ENCODE measurements at regions not wholly inside any gene's neighbourhood (a gene's known extent, or its start where the extent isn't known, plus 50 kb on each side); places are given as distances from the start of the nearest gene placed in this dataset.
A peak's percentile ranks its signal among the peaks of the same experiment; 100 is the strongest.

DNA sequence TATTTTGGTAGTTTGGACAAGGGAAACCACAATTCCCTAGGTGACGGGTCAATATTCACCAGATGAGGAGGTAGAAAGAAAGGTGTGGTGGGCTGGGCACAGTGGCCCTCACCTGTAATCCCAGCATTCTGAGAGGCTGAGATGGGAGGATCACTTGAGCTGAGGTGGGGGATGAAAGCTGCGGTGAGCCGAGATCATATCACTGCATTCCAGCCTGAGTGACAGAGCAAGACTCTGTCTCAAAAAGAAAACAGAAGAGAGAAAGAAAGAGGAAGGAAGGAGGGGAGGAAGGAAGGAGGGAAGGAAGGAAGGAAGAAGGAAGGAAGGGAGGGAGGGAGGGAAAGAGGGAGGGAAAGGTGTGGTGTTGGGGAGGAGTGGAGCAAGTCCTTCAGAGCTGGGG is 56.1 kb upstream of the RNF7 start:
- Histone ChIP-seq H3K4me2 (ENCODE audit: low read length) (no peak overlapping the region), H4K8ac (ENCODE audit: low read depth, low read length) (no peak overlapping the region), H3K27me3 (ENCODE audit: insufficient read depth, low read length) (no peaks in the 10 kb centered on the region), H2AFZ (ENCODE audit: insufficient read depth, low read length, poor library complexity) (no peak overlapping the region), H4K12ac (ENCODE audit: low read depth, low read length) (no peak overlapping the region), H3K4me3 (ENCODE audit: low read depth, low read length) (no peak overlapping the region), H3K23ac (ENCODE audit: low read length) (no peak overlapping the region), H3K27ac (ENCODE audit: low read depth, low read length) (no peak overlapping the region), H3K4ac (ENCODE audit: low read depth, low read length) (no peak overlapping the region), H2BK12ac (ENCODE audit: low read length) (no peak overlapping the region), H3K4me1 (ENCODE audit: control insufficient read depth in 1 of 2, insufficient read depth in 2 of 2, low read length in 2 of 2) (peaks cover 2 to 5% of the 10 kb centered on the region in 2 experiments), H3K79me2 (ENCODE audit: control insufficient read depth, insufficient read depth, low read length, poor library complexity) (no peaks in the 10 kb centered on the region), H3K36me3 (ENCODE audit: control insufficient read depth in 1 of 2, insufficient read depth in 2 of 2, low read length in 2 of 2) (no peaks in the 10 kb centered on the region), H3K18ac (ENCODE audit: low read length) (no peak overlapping the region), H3K79me1 (ENCODE audit: low read length) (no peaks in the 10 kb centered on the region), H3K9ac (ENCODE audit: low read length) (no peak overlapping the region), H2AK5ac (ENCODE audit: low read length) (no peak overlapping the region), H2BK120ac (ENCODE audit: insufficient read depth, low read length, poor library complexity) (no peak overlapping the region), H2BK5ac (ENCODE audit: low read depth, low read length, poor library complexity) (no peak overlapping the region), H3K9me3 (ENCODE audit: insufficient read depth, low read depth, low read length) (peaks cover 1% of the 10 kb centered on the region), H3K14ac (ENCODE audit: low read length) (no peak overlapping the region), H4K91ac (ENCODE audit: low read depth, low read length) (no peak overlapping the region)
- WGBS (ENCODE audit: extremely low coverage, insufficient coverage, insufficient read length): no CpG with 5 or more reads among the region's 3 CpGs
- DNase-seq: no peak

DNA sequence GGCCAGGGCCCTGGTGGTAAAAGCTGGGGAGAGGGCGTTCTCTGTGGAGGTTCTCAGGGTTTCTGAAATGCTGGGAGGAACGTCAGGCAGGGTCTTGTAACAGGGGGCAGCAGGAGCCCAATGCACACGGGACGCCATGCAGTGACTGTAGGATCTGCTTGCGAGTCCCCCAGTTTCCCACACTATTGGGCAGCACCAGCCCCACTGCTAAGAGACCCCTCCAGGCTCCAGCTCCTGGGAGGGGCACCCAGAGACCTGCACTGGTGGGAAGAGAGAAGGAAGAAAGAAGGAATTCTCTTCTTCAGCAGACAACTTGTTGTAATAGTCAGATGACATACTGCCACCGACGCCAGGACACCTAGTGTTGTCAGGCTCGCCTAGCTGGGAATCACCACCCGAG is 55.2 kb upstream of the RNF7 start:
- DNase-seq: no peak
- H3K4me3 ChIP-seq (ENCODE audit: low read depth, low read length): no peak overlapping the region
- H3K27me3 ChIP-seq (ENCODE audit: insufficient read depth, low read length): no peaks in the 10 kb centered on the region
- H4K12ac ChIP-seq (ENCODE audit: low read depth, low read length): no peak overlapping the region
- H4K8ac ChIP-seq (ENCODE audit: low read depth, low read length): no peak overlapping the region
- H3K36me3 ChIP-seq (ENCODE audit: control insufficient read depth in 1 of 2, insufficient read depth in 2 of 2, low read length in 2 of 2): no peaks in the 10 kb centered on the region
- WGBS (ENCODE audit: extremely low coverage, insufficient coverage, insufficient read length): no CpG with 5 or more reads among the region's 9 CpGs
- no peak overlapping the region for H3K18ac ChIP-seq (ENCODE audit: low read length)
- H3K23ac ChIP-seq (ENCODE audit: low read length): no peak overlapping the region
- H3K9ac ChIP-seq (ENCODE audit: low read length): no peak overlapping the region
- no peaks in the 10 kb centered on the region for H3K79me2 ChIP-seq (ENCODE audit: control insufficient read depth, insufficient read depth, low read length, poor library complexity)
- H2BK5ac ChIP-seq (ENCODE audit: low read depth, low read length, poor library complexity): no peak overlapping the region
- no peak overlapping the region for H2AFZ ChIP-seq (ENCODE audit: insufficient read depth, low read length, poor library complexity)
- H3K4ac ChIP-seq (ENCODE audit: low read depth, low read length): no peak overlapping the region
- H2BK120ac ChIP-seq (ENCODE audit: insufficient read depth, low read length, poor library complexity): no peak overlapping the region
- peaks cover 2 to 5% of the 10 kb centered on the region in 2 experiments for H3K4me1 ChIP-seq (ENCODE audit: control insufficient read depth in 1 of 2, insufficient read depth in 2 of 2, low read length in 2 of 2)
- H2AK5ac ChIP-seq (ENCODE audit: low read length): no peak overlapping the region
- H2BK12ac ChIP-seq (ENCODE audit: low read length): no peak overlapping the region
- H3K4me2 ChIP-seq (ENCODE audit: low read length): no peak overlapping the region
- no peak overlapping the region for H4K91ac ChIP-seq (ENCODE audit: low read depth, low read length)
- H3K14ac ChIP-seq (ENCODE audit: low read length): no peak overlapping the region
- H3K27ac ChIP-seq (ENCODE audit: low read depth, low read length): no peak overlapping the region
- no peaks in the 10 kb centered on the region for H3K79me1 ChIP-seq (ENCODE audit: low read length)
- H3K9me3 ChIP-seq (ENCODE audit: insufficient read depth, low read depth, low read length): peaks cover 1% of the 10 kb centered on the region

DNA sequence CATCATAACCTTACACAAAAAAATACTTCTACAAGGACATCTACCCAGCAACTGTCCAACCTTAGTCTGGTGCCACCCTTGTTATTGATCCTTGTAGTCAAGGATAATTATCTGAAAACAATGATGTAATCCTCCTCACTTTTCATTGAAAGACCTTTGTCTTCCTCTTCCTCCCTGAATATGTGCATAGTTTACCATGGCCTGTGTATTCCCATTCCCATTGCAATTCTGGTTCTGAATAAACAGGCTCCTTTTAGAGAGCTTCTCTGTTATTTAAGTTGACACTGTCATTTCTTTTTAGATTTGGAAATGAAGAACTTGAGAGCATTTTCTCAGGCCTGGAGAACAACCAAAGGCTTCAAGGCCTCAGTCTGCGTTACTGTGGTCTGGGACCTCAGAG is 53.3 kb upstream of the RNF7 start:
- WGBS (ENCODE audit: extremely low coverage, insufficient coverage, insufficient read length): no CpG with 5 or more reads among the region's 1 CpG
- Histone ChIP-seq H2BK120ac (ENCODE audit: insufficient read depth, low read length, poor library complexity) (no peak overlapping the region), H3K27me3 (ENCODE audit: insufficient read depth, low read length) (no peaks in the 10 kb centered on the region), H3K27ac (ENCODE audit: low read depth, low read length) (no peak overlapping the region), H3K18ac (ENCODE audit: low read length) (no peak overlapping the region), H3K9me3 (ENCODE audit: insufficient read depth, low read depth, low read length) (peaks cover 1% of the 10 kb centered on the region), H2BK12ac (ENCODE audit: low read length) (no peak overlapping the region), H3K14ac (ENCODE audit: low read length) (no peak overlapping the region), H4K12ac (ENCODE audit: low read depth, low read length) (no peak overlapping the region), H2BK5ac (ENCODE audit: low read depth, low read length, poor library complexity) (no peak overlapping the region), H3K4ac (ENCODE audit: low read depth, low read length) (no peak overlapping the region), H3K4me2 (ENCODE audit: low read length) (no peak overlapping the region), H3K36me3 (ENCODE audit: control insufficient read depth in 1 of 2, insufficient read depth in 2 of 2, low read length in 2 of 2) (no peaks in the 10 kb centered on the region), H3K9ac (ENCODE audit: low read length) (no peak overlapping the region), H3K4me3 (ENCODE audit: low read depth, low read length) (no peak overlapping the region), H2AK5ac (ENCODE audit: low read length) (no peak overlapping the region), H4K91ac (ENCODE audit: low read depth, low read length) (no peak overlapping the region), H3K79me2 (ENCODE audit: control insufficient read depth, insufficient read depth, low read length, poor library complexity) (no peaks in the 10 kb centered on the region), H3K23ac (ENCODE audit: low read length) (no peak overlapping the region), H3K4me1 (ENCODE audit: control insufficient read depth in 1 of 2, insufficient read depth in 2 of 2, low read length in 2 of 2) (peaks cover 2 to 5% of the 10 kb centered on the region in 2 experiments), H4K8ac (ENCODE audit: low read depth, low read length) (no peak overlapping the region), H2AFZ (ENCODE audit: insufficient read depth, low read length, poor library complexity) (no peak overlapping the region), H3K79me1 (ENCODE audit: low read length) (no peaks in the 10 kb centered on the region)
- no peak for DNase-seq

DNA sequence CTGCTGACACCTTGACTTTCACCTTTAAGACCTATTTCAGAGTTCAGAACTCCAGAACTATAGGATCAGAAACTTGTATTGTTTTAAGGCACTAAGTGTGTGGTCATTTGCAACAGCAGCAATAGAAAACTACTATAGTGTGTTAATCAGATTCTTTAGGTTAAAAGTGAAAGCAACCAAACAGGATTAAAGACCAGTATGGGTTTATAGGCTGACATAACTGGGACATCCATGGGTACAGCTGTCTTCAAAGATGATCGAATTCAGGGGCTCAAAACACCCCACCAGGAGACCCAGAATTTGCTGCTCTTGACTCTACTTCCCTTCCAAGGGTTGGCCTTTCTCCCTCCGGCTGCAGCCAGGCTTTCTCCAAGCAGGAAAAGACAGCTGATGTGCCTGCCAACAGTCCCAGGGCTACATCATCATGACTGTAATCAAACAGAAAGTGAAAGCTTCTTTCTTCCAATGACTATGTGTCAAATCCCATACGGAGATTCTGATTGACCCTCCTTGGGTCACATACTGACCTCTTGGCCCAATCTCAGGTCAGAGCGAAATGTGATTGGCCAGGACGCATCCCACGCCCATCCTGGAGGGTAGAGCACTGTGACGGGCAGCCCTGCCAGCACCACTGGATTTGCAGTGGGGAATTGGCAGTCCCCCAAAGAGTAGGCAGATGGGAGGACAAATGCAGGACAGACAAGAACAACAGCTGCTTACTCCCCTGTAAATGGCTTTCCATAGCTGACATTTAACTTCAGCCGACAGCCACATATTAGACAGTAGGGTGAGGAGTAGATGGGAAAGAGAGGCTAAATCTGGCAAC is 51.4 kb upstream of the RNF7 start:
- no CpG with 5 or more reads among the region's 8 CpGs for WGBS (ENCODE audit: extremely low coverage, insufficient coverage, insufficient read length)
- no peak overlapping the region for H2AFZ ChIP-seq (ENCODE audit: insufficient read depth, low read length, poor library complexity)
- H3K27me3 ChIP-seq (ENCODE audit: insufficient read depth, low read length): no peaks in the 10 kb centered on the region
- H3K4me2 ChIP-seq (ENCODE audit: low read length): no peak overlapping the region
- no peak overlapping the region for H2BK12ac ChIP-seq (ENCODE audit: low read length)
- no peak overlapping the region for H3K27ac ChIP-seq (ENCODE audit: low read depth, low read length)
- H2AK5ac ChIP-seq (ENCODE audit: low read length): no peak overlapping the region
- H3K4me1 ChIP-seq (ENCODE audit: control insufficient read depth in 1 of 2, insufficient read depth in 2 of 2, low read length in 2 of 2): peaks cover 2 to 5% of the 10 kb centered on the region in 2 experiments
- H3K4ac ChIP-seq (ENCODE audit: low read depth, low read length): no peak overlapping the region
- H4K91ac ChIP-seq (ENCODE audit: low read depth, low read length): no peak overlapping the region
- no peak overlapping the region for H2BK5ac ChIP-seq (ENCODE audit: low read depth, low read length, poor library complexity)
- no peak overlapping the region for H3K4me3 ChIP-seq (ENCODE audit: low read depth, low read length)
- H3K36me3 ChIP-seq (ENCODE audit: control insufficient read depth in 1 of 2, insufficient read depth in 2 of 2, low read length in 2 of 2): no peaks in the 10 kb centered on the region
- H3K9ac ChIP-seq (ENCODE audit: low read length): peak overlapping the region; percentile 4
- no peak overlapping the region for H4K12ac ChIP-seq (ENCODE audit: low read depth, low read length)
- H2BK120ac ChIP-seq (ENCODE audit: insufficient read depth, low read length, poor library complexity): no peak overlapping the region
- no peak overlapping the region for H3K18ac ChIP-seq (ENCODE audit: low read length)
- peaks cover 1% of the 10 kb centered on the region for H3K9me3 ChIP-seq (ENCODE audit: insufficient read depth, low read depth, low read length)
- no peak overlapping the region for H3K23ac ChIP-seq (ENCODE audit: low read length)
- DNase-seq: peak in 1 of 2 donors; percentile 32
- no peak overlapping the region for H3K14ac ChIP-seq (ENCODE audit: low read length)
- no peaks in the 10 kb centered on the region for H3K79me2 ChIP-seq (ENCODE audit: control insufficient read depth, insufficient read depth, low read length, poor library complexity)
- no peaks in the 10 kb centered on the region for H3K79me1 ChIP-seq (ENCODE audit: low read length)
- H4K8ac ChIP-seq (ENCODE audit: low read depth, low read length): no peak overlapping the region
